ENCODE measurements at regions not wholly inside any gene's neighbourhood (a gene's known extent, or its start where the extent isn't known, plus 50 kb on each side); places are given as distances from the start of the nearest gene placed in this dataset.

DNA sequence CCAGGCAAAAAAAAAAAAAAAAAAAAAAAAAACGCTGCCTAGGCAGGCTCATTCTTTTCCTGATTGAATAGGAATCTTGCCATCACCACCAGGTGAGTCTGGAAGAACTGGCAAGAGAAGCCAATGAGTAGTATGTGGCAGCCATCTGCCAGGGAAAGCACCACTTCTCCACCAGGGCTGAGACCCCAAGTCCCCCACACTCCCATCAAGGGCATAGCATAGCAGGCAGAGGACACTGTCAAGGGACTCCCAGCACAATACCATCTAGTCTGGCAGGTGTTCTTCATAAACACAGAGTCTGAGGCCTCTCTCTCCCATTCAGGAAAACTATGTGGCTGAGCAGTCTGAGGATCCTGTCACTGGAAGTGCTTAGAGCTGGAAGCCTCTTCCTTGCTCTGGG, 538.1 kb upstream of the DSEL start:
- TF ChIP-seq CTCF (IDR thresholded peaks at IDR 0.05; ENCODE audit: control insufficient read depth, insufficient read depth, low read depth, low read length, missing control alignments) = no peak
- H3K4me3 ChIP-seq (ENCODE audit: control insufficient read depth, low read depth, low read length) = no peak overlapping the region
- DNase-seq (ENCODE audit: low read depth) = no peak

- no peak for DNase-seq (ENCODE audit: low read depth)
- no peak overlapping the region for H3K4me3 ChIP-seq (ENCODE audit: control insufficient read depth, low read depth, low read length)
- TF ChIP-seq CTCF (IDR thresholded peaks at IDR 0.05; ENCODE audit: control insufficient read depth, insufficient read depth, low read depth, low read length, missing control alignments) = no peak
Measured at GRCh38 chr18:68053290-68053689, 536.8 kb upstream of the DSEL start.

GRCh38 chr18:68041327-68041726, 524.8 kb upstream of the DSEL start:
- TF ChIP-seq CTCF (IDR thresholded peaks at IDR 0.05; ENCODE audit: control insufficient read depth, insufficient read depth, low read depth, low read length, missing control alignments) = no peak
- no peak for DNase-seq (ENCODE audit: low read depth)
- no peak overlapping the region for H3K4me3 ChIP-seq (ENCODE audit: control insufficient read depth, low read depth, low read length)

GRCh38 chr18:68040198-68040597, 523.7 kb upstream of the DSEL start:
- DNase-seq (ENCODE audit: low read depth) = no peak
- TF ChIP-seq CTCF (IDR thresholded peaks at IDR 0.05; ENCODE audit: control insufficient read depth, insufficient read depth, low read depth, low read length, missing control alignments) = no peak
- H3K4me3 ChIP-seq (ENCODE audit: control insufficient read depth, low read depth, low read length) = no peak overlapping the region

- TF ChIP-seq CTCF (IDR thresholded peaks at IDR 0.05; ENCODE audit: control insufficient read depth, insufficient read depth, low read depth, low read length, missing control alignments) = no peak
- no peak overlapping the region for H3K4me3 ChIP-seq (ENCODE audit: control insufficient read depth, low read depth, low read length)
- DNase-seq (ENCODE audit: low read depth) = no peak
Measured at GRCh38 chr18:68035774-68036522, 519.4 kb upstream of the DSEL start.

DNA sequence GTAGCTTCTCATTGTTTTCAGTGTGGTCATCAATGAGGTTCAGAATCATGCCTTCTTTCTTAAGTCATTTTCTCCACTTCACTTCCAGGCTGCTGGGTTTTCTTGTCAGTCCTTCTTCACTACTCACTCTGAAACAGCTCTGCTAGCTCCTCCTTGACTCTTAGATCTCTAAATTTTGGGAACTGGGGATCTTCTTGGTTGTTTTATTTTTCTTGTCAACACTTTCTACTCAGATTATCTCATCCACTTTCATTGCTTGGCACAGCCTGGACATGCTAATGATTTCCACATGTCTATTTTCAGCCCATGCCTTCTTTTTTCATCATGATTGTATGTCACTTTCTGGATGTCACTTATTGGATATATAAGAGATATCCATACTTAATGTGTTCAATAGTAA, 517.8 kb upstream of the DSEL start:
- TF ChIP-seq CTCF (IDR thresholded peaks at IDR 0.05; ENCODE audit: control insufficient read depth, insufficient read depth, low read depth, low read length, missing control alignments) = no peak
- no peak overlapping the region for H3K4me3 ChIP-seq (ENCODE audit: control insufficient read depth, low read depth, low read length)
- DNase-seq (ENCODE audit: low read depth) = no peak

Data from AG09309 (cell line).